ENCODE measurements at regions not wholly inside any gene's neighbourhood (a gene's known extent, or its start where the extent isn't known, plus 50 kb on each side); places are given as distances from the start of the nearest gene placed in this dataset.

DNA sequence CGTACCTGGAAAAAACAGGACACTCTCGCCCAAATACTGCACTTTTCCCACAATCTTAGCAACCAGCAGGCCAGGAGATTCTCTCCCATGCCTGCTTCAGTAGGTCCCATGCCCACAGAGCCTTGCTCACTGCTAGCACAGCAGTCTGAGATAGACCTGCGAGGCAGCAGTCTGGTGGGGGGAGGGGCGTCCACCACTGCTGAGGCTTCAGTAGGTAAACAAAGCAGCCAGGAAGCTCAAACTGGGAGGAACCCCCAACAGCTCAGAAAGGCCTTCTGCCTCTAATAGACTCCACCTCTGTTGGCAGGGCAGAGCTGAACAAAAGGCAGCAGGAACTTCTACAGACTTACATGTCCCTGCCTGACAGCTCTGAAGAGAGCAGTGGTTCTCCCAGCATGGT is 1202.8 kb upstream of the ACVR2A start:
- TF ChIP-seq, protein P1, sequence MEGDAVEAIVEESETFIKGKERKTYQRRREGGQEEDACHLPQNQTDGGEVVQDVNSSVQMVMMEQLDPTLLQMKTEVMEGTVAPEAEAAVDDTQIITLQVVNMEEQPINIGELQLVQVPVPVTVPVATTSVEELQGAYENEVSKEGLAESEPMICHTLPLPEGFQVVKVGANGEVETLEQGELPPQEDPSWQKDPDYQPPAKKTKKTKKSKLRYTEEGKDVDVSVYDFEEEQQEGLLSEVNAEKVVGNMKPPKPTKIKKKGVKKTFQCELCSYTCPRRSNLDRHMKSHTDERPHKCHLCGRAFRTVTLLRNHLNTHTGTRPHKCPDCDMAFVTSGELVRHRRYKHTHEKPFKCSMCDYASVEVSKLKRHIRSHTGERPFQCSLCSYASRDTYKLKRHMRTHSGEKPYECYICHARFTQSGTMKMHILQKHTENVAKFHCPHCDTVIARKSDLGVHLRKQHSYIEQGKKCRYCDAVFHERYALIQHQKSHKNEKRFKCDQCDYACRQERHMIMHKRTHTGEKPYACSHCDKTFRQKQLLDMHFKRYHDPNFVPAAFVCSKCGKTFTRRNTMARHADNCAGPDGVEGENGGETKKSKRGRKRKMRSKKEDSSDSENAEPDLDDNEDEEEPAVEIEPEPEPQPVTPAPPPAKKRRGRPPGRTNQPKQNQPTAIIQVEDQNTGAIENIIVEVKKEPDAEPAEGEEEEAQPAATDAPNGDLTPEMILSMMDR (IDR thresholded peaks at IDR 0.05): no peak
- no peak for TF ChIP-seq POLR2A (IDR thresholded peaks at IDR 0.05)

Data from Peyer's patch (tissue), 4 donors.